COR-L47 (cell line): ENCODE measurements at regions not wholly inside any gene's neighbourhood (a gene's known extent, or its start where the extent isn't known, plus 50 kb on each side); places are given as distances from the start of the nearest gene placed in this dataset.

ENCODE experiments used
- DNase-seq: peaks from one replicate; lab custom pipeline; 2025; lab: John Stamatoyannopoulos, UW

GRCh38 chr11:42179216-42179615, 719.8 kb upstream of the LRRC4C start:
- DNase-seq = no peak

GRCh38 chr11:42195289-42196013, 736.0 kb upstream of the LRRC4C start:
- no peak for DNase-seq

- no peak for DNase-seq
Measured at GRCh38 chr11:42200311-42200710, 740.9 kb upstream of the LRRC4C start.

GRCh38 chr11:42201603-42202148, 742.2 kb upstream of the LRRC4C start:
- DNase-seq = no peak

GRCh38 chr11:42205518-42205917, 746.1 kb upstream of the LRRC4C start:
- DNase-seq = no peak

GRCh38 chr11:42225664-42226063, 766.2 kb upstream of the LRRC4C start:
- no peak for DNase-seq

GRCh38 chr11:42232673-42233072, 773.2 kb upstream of the LRRC4C start:
- no peak for DNase-seq

GRCh38 chr11:42234451-42234951, 775.0 kb upstream of the LRRC4C start:
- no peak for DNase-seq

- no peak for DNase-seq
Measured at GRCh38 chr11:42237701-42238235, 778.3 kb upstream of the LRRC4C start.

GRCh38 chr11:42239188-42239587, 779.7 kb upstream of the LRRC4C start:
- DNase-seq = no peak

GRCh38 chr11:42243385-42243784, 783.9 kb upstream of the LRRC4C start:
- DNase-seq = no peak

- no peak for DNase-seq
Measured at GRCh38 chr11:42244376-42244775, 784.9 kb upstream of the LRRC4C start.

- DNase-seq = no peak
Measured at GRCh38 chr11:42249401-42249800, 789.9 kb upstream of the LRRC4C start.

GRCh38 chr11:42249956-42250355, 790.5 kb upstream of the LRRC4C start:
- no peak for DNase-seq

GRCh38 chr11:42251984-42252383, 792.5 kb upstream of the LRRC4C start:
- no peak for DNase-seq

GRCh38 chr11:42253156-42253555, 793.7 kb upstream of the LRRC4C start:
- DNase-seq = no peak

GRCh38 chr11:42255906-42256305, 796.5 kb upstream of the LRRC4C start:
- DNase-seq = no peak

GRCh38 chr11:42257534-42257933, 798.1 kb upstream of the LRRC4C start:
- DNase-seq = no peak

GRCh38 chr11:42265072-42265471, 805.6 kb upstream of the LRRC4C start:
- DNase-seq = no peak

GRCh38 chr11:42271306-42271705, 811.9 kb upstream of the LRRC4C start:
- no peak for DNase-seq

- DNase-seq = no peak
Measured at GRCh38 chr11:42273977-42274376, 814.5 kb upstream of the LRRC4C start.

GRCh38 chr11:42296910-42297309, 837.5 kb upstream of the LRRC4C start:
- no peak for DNase-seq

- no peak for DNase-seq
Measured at GRCh38 chr11:42299780-42300179, 840.3 kb upstream of the LRRC4C start.

- no peak for DNase-seq
Measured at GRCh38 chr11:42301777-42302176, 842.3 kb upstream of the LRRC4C start.
